GOT3 (cell line): ENCODE measurements at regions not wholly inside any gene's neighbourhood (a gene's known extent, or its start where the extent isn't known, plus 50 kb on each side); places are given as distances from the start of the nearest gene placed in this dataset.
"Not testable (repeated sequence)": the region's sequence is repeated elsewhere in the genome, so short reads cannot be mapped to it uniquely, and the experiment has no call there.

Source experiments
- DNase-seq: peaks from one replicate; lab custom pipeline; 2025; ENCODE audit warnings: mixed read lengths; lab: John Stamatoyannopoulos, UW

- DNase-seq: no peak
These were observed 139.0 kb upstream of the NCOR2 start for GRCh38 chr12:124706363-124706762.

GRCh38 chr12:124705545-124706138, 138.2 kb upstream of the NCOR2 start:
- no peak for DNase-seq

GRCh38 chr12:124704619-124705018, 137.2 kb upstream of the NCOR2 start:
- DNase-seq: no peak

GRCh38 chr12:124703856-124704255, 136.4 kb upstream of the NCOR2 start:
- no peak for DNase-seq

- no peak for DNase-seq
These were observed 135.3 kb upstream of the NCOR2 start for GRCh38 chr12:124702736-124703135.

GRCh38 chr12:124700810-124701592, 133.6 kb upstream of the NCOR2 start:
- no peak for DNase-seq

GRCh38 chr12:124699909-124700308, 132.5 kb upstream of the NCOR2 start:
- DNase-seq: no peak

- DNase-seq: no peak
These were observed 131.5 kb upstream of the NCOR2 start for GRCh38 chr12:124698998-124699305.

GRCh38 chr12:124698211-124698997, 131.0 kb upstream of the NCOR2 start:
- no peak for DNase-seq

GRCh38 chr12:124697722-124698121, 130.3 kb upstream of the NCOR2 start:
- not testable (repeated sequence) for DNase-seq

- no peak for DNase-seq
These were observed 129.5 kb upstream of the NCOR2 start for GRCh38 chr12:124696693-124697476.

GRCh38 chr12:124695861-124696260, 128.4 kb upstream of the NCOR2 start:
- no peak for DNase-seq

- DNase-seq: peak; percentile 26
These were observed 127.6 kb upstream of the NCOR2 start for GRCh38 chr12:124694846-124695497.

- no peak for DNase-seq
These were observed 126.8 kb upstream of the NCOR2 start for GRCh38 chr12:124694250-124694649.

GRCh38 chr12:124693111-124693723, 125.8 kb upstream of the NCOR2 start:
- DNase-seq: no peak

GRCh38 chr12:124692443-124692842, 125.0 kb upstream of the NCOR2 start:
- DNase-seq: no peak

GRCh38 chr12:124691429-124691828, 124.0 kb upstream of the NCOR2 start:
- no peak for DNase-seq

- no peak for DNase-seq
These were observed 122.2 kb upstream of the NCOR2 start for GRCh38 chr12:124689631-124690030.

- DNase-seq: no peak
These were observed 121.1 kb upstream of the NCOR2 start for GRCh38 chr12:124688356-124688992.

- DNase-seq: no peak
These were observed 120.5 kb upstream of the NCOR2 start for GRCh38 chr12:124687917-124688316.
